H1 (cell line): ENCODE measurements at regions not wholly inside any gene's neighbourhood (a gene's known extent, or its start where the extent isn't known, plus 50 kb on each side); places are given as distances from the start of the nearest gene placed in this dataset.

Experiments used
- CTCF ChIA-PET: fragments of 300-600 bp; sonication (Branson Sonifier 250); formaldehyde crosslinking; loops from one replicate; lab custom pipeline; 2021; ENCODE audit not compliant: partially characterized antibody; lab: Charles Lee
- POLR2A ChIA-PET: fragments of 300-600 bp; sonication (Branson Sonifier 250); formaldehyde crosslinking; loops from one replicate; lab custom pipeline; 2021; ENCODE audit warnings: inconsistent platforms; ENCODE audit not compliant: partially characterized antibody; lab: Charles Lee
- DNase-seq, 2 experiments: peaks; one replicate each; pipeline versions ENCODE4 v3.0.0 to v3.0.0-alpha.2; 2010 to 2022; ENCODE audit warnings: low spot score in 2 of 2, low read depth in 1 of 2, mixed read lengths in 1 of 2
- FAIRE-seq: peaks from 2 replicates; lab custom pipeline; 2011; peaks lifted over from hg19 to GRCh38; lab: Jason Lieb, UNC
- H2AFZ ChIP-seq: 2 replicates; pipeline ENCODE4 v1.8.1; 2012; ENCODE audit warnings: low read length, inconsistent platforms
- H2AK5ac ChIP-seq: 2 replicates; pipeline ENCODE4 v1.6.1; 2013; ENCODE audit warnings: low read depth, low read length
- H2BK120ac ChIP-seq: replicated peaks from 2 replicates; pipeline ENCODE3; 2013; ENCODE audit warnings: low read depth, low read length, inconsistent platforms
- H2BK12ac ChIP-seq: 2 replicates; pipeline ENCODE4 v1.6.1; 2013; ENCODE audit warnings: low read depth, low read length
- H2BK15ac ChIP-seq: 2 replicates; pipeline ENCODE4 v1.6.1; 2013; ENCODE audit warnings: low read length
- H2BK20ac ChIP-seq: 2 replicates; pipeline ENCODE4 v1.6.1; 2013; ENCODE audit warnings: low read length
- H2BK5ac ChIP-seq: 2 replicates; pipeline ENCODE4 v1.6.1; 2013; ENCODE audit warnings: low read depth, low read length
- H3K14ac ChIP-seq: 2 replicates; pipeline ENCODE4 v1.6.1; 2013; ENCODE audit warnings: inconsistent platforms; ENCODE audit not compliant: insufficient read length
- H3K18ac ChIP-seq: 2 replicates; pipeline ENCODE4 v1.6.1; 2013; ENCODE audit warnings: low read length; ENCODE audit errors: extremely low read depth
- H3K23ac ChIP-seq: 2 replicates; pipeline ENCODE4 v1.6.1; 2013; ENCODE audit warnings: inconsistent platforms; ENCODE audit not compliant: insufficient read length
- H3K23me2 ChIP-seq: 2 replicates; pipeline ENCODE4 v1.6.1; 2013; ENCODE audit warnings: low read depth, low read length
- H3K27ac ChIP-seq: 2 replicates; pipeline ENCODE4 v1.6.1; 2011; ENCODE audit warnings: low read depth, low read length, inconsistent platforms
- H3K27me3 ChIP-seq, 4 experiments: replicated peaks in 1 of 4; 1 replicate in 1 of 4; 2 replicates in 3 of 4; pipeline versions ENCODE4 v1.6.1 to v1.8.1; 2011 to 2013; ENCODE audit warnings: low read length in 3 of 4, mild to moderate bottlenecking in 3 of 4, inconsistent platforms in 2 of 4, mixed read lengths in 2 of 4, moderate library complexity in 1 of 4; ENCODE audit not compliant: control insufficient read depth in 3 of 4, insufficient read depth in 3 of 4; ENCODE audit errors: extremely low read depth in 1 of 4
- H3K36me3 ChIP-seq, 4 experiments: 2 replicates each; pipeline versions ENCODE4 v1.6.1 to v1.8.1; 2011 to 2013; ENCODE audit warnings: mild to moderate bottlenecking in 4 of 4, low read length in 3 of 4, moderate library complexity in 2 of 4, control low read depth in 1 of 4, inconsistent platforms in 1 of 4; ENCODE audit not compliant: insufficient read depth in 4 of 4, control insufficient read depth in 2 of 4
- H3K4ac ChIP-seq: replicated peaks from 2 replicates; pipeline ENCODE3; 2013; ENCODE audit warnings: low read length, low read depth, mixed read lengths, inconsistent platforms; ENCODE audit not compliant: insufficient read length
- H3K4me1 ChIP-seq, 4 experiments: replicated peaks in 1 of 4; 1 replicate in 1 of 4; 2 replicates in 3 of 4; pipeline versions ENCODE4 v1.6.1 to v1.8.1; 2011 to 2013; ENCODE audit warnings: low read length in 3 of 4, inconsistent platforms in 2 of 4, mixed read lengths in 1 of 4; ENCODE audit not compliant: insufficient read depth in 4 of 4, control insufficient read depth in 3 of 4
- H3K4me2 ChIP-seq, 2 experiments: 2 replicates each; pipeline versions ENCODE4 v1.6.1 to v1.8.1; 2011 to 2013; ENCODE audit warnings: low read depth in 2 of 2, low read length in 2 of 2, control low read depth in 1 of 2, inconsistent platforms in 1 of 2, mild to moderate bottlenecking in 1 of 2; ENCODE audit not compliant: insufficient read depth in 1 of 2
- H3K4me3 ChIP-seq, 4 experiments: fragments of 200-600, 300-600 bp in 1 of 4; sonication (generic), shearing (Covaris generic), sonication (Bioruptor Twin) in 1 of 4; 2 replicates each; pipeline versions ENCODE4 v1.5.1 to v1.8.1; 2011 to 2016; ENCODE audit warnings: low read length in 4 of 4, low read depth in 3 of 4, control low read depth in 2 of 4, inconsistent platforms in 2 of 4, mild to moderate bottlenecking in 2 of 4, mixed read lengths in 1 of 4, moderate library complexity in 1 of 4; ENCODE audit not compliant: insufficient read depth in 2 of 4; ENCODE audit errors: extremely low read depth in 1 of 4
- H3K56ac ChIP-seq: replicated peaks from 2 replicates; pipeline ENCODE3; 2013; ENCODE audit warnings: low read depth, mild to moderate bottlenecking, mixed read lengths, low read length, inconsistent platforms; ENCODE audit not compliant: insufficient read length
- H3K79me1 ChIP-seq: 2 replicates; pipeline ENCODE4 v1.6.1; 2013; ENCODE audit warnings: low read depth, low read length, control low read depth
- H3K79me2 ChIP-seq, 2 experiments: 2 replicates each; pipeline versions ENCODE4 v1.6.1 to v1.8.1; 2012 to 2013; ENCODE audit warnings: low read length in 2 of 2, mild to moderate bottlenecking in 2 of 2, inconsistent platforms in 1 of 2; ENCODE audit not compliant: insufficient read depth in 2 of 2, control insufficient read depth in 1 of 2
- H3K9ac ChIP-seq, 4 experiments: replicated peaks in 1 of 4; 1 replicate in 1 of 4; 2 replicates in 3 of 4; pipeline versions ENCODE4 v1.6.1 to v1.8.1; 2011 to 2013; ENCODE audit warnings: low read depth in 3 of 4, low read length in 3 of 4, control low read depth in 2 of 4, mild to moderate bottlenecking in 2 of 4, moderate library complexity in 2 of 4, inconsistent platforms in 1 of 4; ENCODE audit errors: extremely low read depth in 1 of 4
- H3K9me3 ChIP-seq, 2 experiments: 2 replicates each; pipeline versions ENCODE4 v1.6.1 to v1.8.1; 2012 to 2013; ENCODE audit warnings: mild to moderate bottlenecking in 2 of 2, moderate library complexity in 2 of 2, control low read depth in 1 of 2, inconsistent platforms in 1 of 2, low read depth in 1 of 2, low read length in 1 of 2, mixed read lengths in 1 of 2; ENCODE audit not compliant: insufficient read depth in 2 of 2
- H4K20me1 ChIP-seq, 2 experiments: replicated peaks in 1 of 2; 2 replicates each; pipeline versions ENCODE3 to v1.8.1; 2011 to 2013; ENCODE audit warnings: inconsistent platforms in 2 of 2, low read length in 2 of 2, mild to moderate bottlenecking in 1 of 2; ENCODE audit not compliant: insufficient read depth in 2 of 2, control insufficient read depth in 1 of 2
- H4K5ac ChIP-seq: 2 replicates; pipeline ENCODE4 v1.6.1; 2013; ENCODE audit warnings: low read length, low read depth, mixed read lengths, inconsistent platforms; ENCODE audit not compliant: insufficient read length
- H4K8ac ChIP-seq: 2 replicates; pipeline ENCODE4 v1.8.0; 2013; ENCODE audit warnings: mild to moderate bottlenecking, moderate library complexity, low read length, inconsistent platforms; ENCODE audit not compliant: insufficient read depth; ENCODE audit errors: extremely low read depth
- H4K91ac ChIP-seq: replicated peaks from 2 replicates; pipeline ENCODE3; 2013; ENCODE audit warnings: low read length, mixed read lengths, inconsistent platforms; ENCODE audit not compliant: insufficient read length
- ATF3 ChIP-seq: IDR thresholded peaks from 2 replicates; pipeline ENCODE4 v1.6.1; 2011; ENCODE audit warnings: low read depth, mild to moderate bottlenecking, low read length; ENCODE audit not compliant: insufficient read depth
- CHD1 ChIP-seq: IDR thresholded peaks from 2 replicates; pipeline ENCODE4 v1.6.1; 2012; ENCODE audit warnings: low read depth, low read length, improper control_type of control experiment
- CHD2 ChIP-seq: IDR thresholded peaks from 2 replicates; pipeline ENCODE4 v1.6.1; 2012; ENCODE audit warnings: low read length, improper control_type of control experiment
- CTCF ChIP-seq, 3 experiments: IDR thresholded peaks; 1 replicate in 2 of 3; 2 replicates in 1 of 3; pipeline versions ENCODE4 v1.5.1 to v1.6.1; 2011; ENCODE audit warnings: low read length in 3 of 3, mild to moderate bottlenecking in 3 of 3, inconsistent platforms in 2 of 3, low read depth in 1 of 3, moderate library complexity in 1 of 3; ENCODE audit not compliant: insufficient read depth in 1 of 3; ENCODE audit errors: control extremely low read depth in 1 of 3
- EGR1 ChIP-seq: IDR thresholded peaks from 2 replicates; pipeline ENCODE4 v1.6.1; 2011; ENCODE audit warnings: low read depth, low read length, borderline replicate concordance
- JUN ChIP-seq: IDR thresholded peaks from 2 replicates; pipeline ENCODE4 v1.6.1; 2011; ENCODE audit warnings: low read depth, mild to moderate bottlenecking, improper control_type of control experiment, low read length
- RAD21 ChIP-seq, 2 experiments: IDR thresholded peaks in 1 of 2; conservative IDR thresholded peaks in 1 of 2; 2 replicates each; pipeline ENCODE4 v1.6.1; 2011; ENCODE audit warnings: low read depth in 2 of 2, low read length in 2 of 2, improper control_type of control experiment in 1 of 2, inconsistent platforms in 1 of 2, mild to moderate bottlenecking in 1 of 2, moderate library complexity in 1 of 2
- SRF ChIP-seq: IDR thresholded peaks from 2 replicates; pipeline ENCODE4 v1.6.1; 2011; ENCODE audit warnings: mild to moderate bottlenecking, low read depth, low read length, moderate library complexity
- SUZ12 ChIP-seq: fragments of 200-600 bp; sonication (generic); IDR thresholded peaks from 2 replicates; pipeline ENCODE4 v1.6.1; 2012; ENCODE audit warnings: mild to moderate bottlenecking, inconsistent platforms, low read length, moderate library complexity, mixed read lengths
- TAF1 ChIP-seq: IDR thresholded peaks from 2 replicates; pipeline ENCODE4 v1.6.1; 2011; ENCODE audit warnings: mild to moderate bottlenecking, low read depth, low read length
- TAF7 ChIP-seq: optimal IDR thresholded peaks from 2 replicates; pipeline ENCODE3; 2011; ENCODE audit warnings: low read depth, mild to moderate bottlenecking, inconsistent platforms, low read length, moderate library complexity, borderline replicate concordance
- TCF12 ChIP-seq: IDR thresholded peaks from 2 replicates; pipeline ENCODE4 v1.6.1; 2011; ENCODE audit warnings: low read depth, mild to moderate bottlenecking, low read length
- WGBS, 2 experiments: shearing (Covaris generic) in 1 of 2; methylation state at CpG; one replicate each; pipeline versions ENCODE4 v1.1.6 to v1.1.7; 2013 to 2015; ENCODE audit warnings: low lambda C conversion rate in 2 of 2, mixed read lengths in 2 of 2, inconsistent platforms in 1 of 2, low coverage in 1 of 2, missing lambda C conversion rate in 1 of 2; ENCODE audit not compliant: insufficient replicate concordance in 2 of 2, insufficient coverage in 1 of 2, insufficient read length in 1 of 2; ENCODE audit errors: extremely low coverage in 1 of 2, missing lambda C conversion rate in 1 of 2; 5-methylcytosine and 5-hydroxymethylcytosine counted together

- Histone ChIP-seq H2AK5ac (no peak overlapping the region), H3K27ac (no peak overlapping the region), H4K5ac (no peak overlapping the region), H3K9me3 (0 out of 4 replicates have a peak, but pooled peaks cover 0 to 6% of the 10 kb centered on the region in 2 experiments), H3K79me2 (no peaks in the 10 kb centered on the region), H4K8ac (no peak overlapping the region), H2BK20ac (no peak overlapping the region), H3K9ac (no peak overlapping the region), H3K79me1 (no peaks in the 10 kb centered on the region), H3K4ac (no peak overlapping the region), H2BK15ac (no peak overlapping the region), H3K4me2 (no peak overlapping the region), H3K56ac (no peak overlapping the region), H3K18ac (no peak overlapping the region), H3K4me3 (no peak overlapping the region), H3K27me3 (no peaks in the 10 kb centered on the region), H2BK120ac (no peak overlapping the region), H3K23ac (no peak overlapping the region), H3K14ac (no peak overlapping the region), H2AFZ (no peak overlapping the region), H3K36me3 (no peaks in the 10 kb centered on the region), H4K20me1 (no peaks in the 10 kb centered on the region), H4K91ac (no peak overlapping the region), H3K23me2 (no peaks in the 10 kb centered on the region), H3K4me1 (no peaks in the 10 kb centered on the region), H2BK5ac (no peak overlapping the region), H2BK12ac (no peak overlapping the region)
- 73% methylated on average over 1 of the region's 1 CpG; no CpG with 5 or more reads in 1 of the 2 experiments for WGBS, 2 experiments
- DNase-seq (no peak), FAIRE-seq (no peak)
- TF ChIP-seq ATF3 (no peak), CTCF (IDR thresholded peaks at IDR 0.05; ENCODE audit: control extremely low read depth in 1 of 3, insufficient read depth in 1 of 3, low read depth in 1 of 3, low read length in 3 of 3) (no peak), SUZ12 (no peak), TAF7 (no peak), TAF1 (no peak), RAD21 (IDR thresholded peaks at IDR 0.05 in 1 of 2, conservative IDR thresholded peaks at IDR 0.05 in 1 of 2; ENCODE audit: low read depth in 2 of 2, low read length in 2 of 2) (no peak), CHD1 (no peak), JUN (no peak), TCF12 (no peak), EGR1 (no peak), SRF (no peak), CHD2 (no peak)
- CTCF ChIA-PET, result no interaction called here
- POLR2A ChIA-PET, result no interaction called here
Observed at GRCh38 chr16:58820411-58820810, 86.3 kb upstream of the GOT2 start.
